GM19468 (cell line): ENCODE measurements at regions not wholly inside any gene's neighbourhood (a gene's known extent, or its start where the extent isn't known, plus 50 kb on each side); places are given as distances from the start of the nearest gene placed in this dataset.
A peak's percentile ranks its signal among the peaks of the same experiment; 100 is the strongest.
"Not testable (repeated sequence)": the region's sequence is repeated elsewhere in the genome, so short reads cannot be mapped to it uniquely, and the experiment has no call there.

Experiments
- ATAC-seq: cut with Tn5 transposase; IDR thresholded peaks from one replicate; pipeline ENCODE4 v1.9.1; 2021; ENCODE audit warnings: mild to moderate bottlenecking, moderate library complexity, moderate number of reproducible peaks; ENCODE audit not compliant: unreplicated experiment; ENCODE audit errors: extremely low read depth

DNA sequence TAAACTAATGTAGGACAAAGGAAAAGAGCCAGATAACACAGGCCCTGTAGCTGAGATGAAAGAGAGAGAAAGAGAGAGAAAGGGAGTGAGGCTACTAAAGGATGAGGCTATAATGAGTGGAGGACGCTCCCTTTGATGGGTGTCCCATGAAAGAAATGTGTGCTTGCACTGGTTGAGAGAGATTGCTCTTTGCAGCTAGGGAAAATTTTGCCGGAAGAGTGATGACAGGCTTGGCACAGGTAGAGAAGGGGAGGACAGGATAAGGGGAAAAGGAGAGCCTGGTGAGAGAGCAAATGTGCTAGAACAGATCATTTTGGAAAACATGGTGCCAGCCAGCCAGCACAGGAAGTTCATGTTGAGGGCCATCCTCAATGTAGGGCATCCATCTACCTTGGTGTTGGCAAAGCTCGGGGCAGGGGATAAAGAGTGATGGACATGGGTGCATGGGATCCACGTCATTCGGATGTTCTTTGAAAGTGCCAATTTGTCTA, 248.6 kb downstream of the BTG1 start:
- no peak for ATAC-seq

DNA sequence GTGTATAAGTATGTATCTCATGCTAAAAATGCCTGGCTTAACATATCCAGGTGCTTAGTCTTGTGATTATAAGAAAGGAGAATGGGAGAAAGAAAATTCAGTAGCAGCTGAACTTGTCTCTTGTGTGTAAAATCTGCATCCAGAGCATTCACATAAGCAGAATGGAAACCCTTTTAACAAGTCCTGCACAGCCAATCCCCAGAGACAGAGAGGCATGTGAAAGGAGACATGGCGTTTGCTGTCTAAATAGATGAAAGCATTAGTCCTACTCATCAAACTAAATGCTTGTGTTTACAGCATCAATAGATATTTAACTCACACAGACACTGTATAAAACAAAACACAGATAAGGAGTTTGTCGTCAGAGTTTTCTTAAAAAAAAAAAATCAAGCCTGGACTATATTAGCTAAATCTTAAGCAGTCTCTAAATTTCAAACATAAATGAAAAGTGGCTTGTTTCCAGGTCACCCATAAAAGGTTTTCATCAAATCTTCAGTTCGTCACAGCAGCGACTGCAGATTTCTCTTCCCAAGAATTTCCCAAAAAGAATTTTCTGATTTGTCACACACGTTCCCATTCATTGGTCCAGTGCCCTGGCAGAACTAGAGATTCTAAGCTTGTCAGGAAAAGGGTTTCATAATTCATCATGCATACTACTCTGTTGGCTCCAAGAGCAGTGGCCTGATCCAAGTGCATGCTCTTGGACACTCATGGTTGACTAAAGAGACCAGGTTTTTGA, 249.2 kb downstream of the BTG1 start:
- ATAC-seq, result no peak

DNA sequence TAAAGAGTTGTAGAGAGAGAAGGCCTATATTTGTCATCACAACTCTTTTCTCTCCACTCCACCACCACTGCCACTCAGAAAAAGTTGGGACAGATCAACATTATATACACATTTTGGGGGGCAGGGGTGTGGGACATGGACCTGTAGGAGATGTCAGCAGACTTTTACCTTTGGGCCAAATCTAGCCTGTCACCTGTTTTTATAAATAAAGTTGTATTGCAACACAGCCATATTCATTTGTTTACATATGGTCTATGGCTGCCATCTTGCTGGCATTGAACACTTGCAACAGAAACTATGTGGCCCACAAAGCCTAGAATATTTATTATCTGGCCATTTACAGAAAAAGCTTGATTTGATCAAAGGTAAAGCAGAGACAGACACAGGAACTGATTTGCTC, 250.7 kb downstream of the BTG1 start:
- ATAC-seq, result no peak

DNA sequence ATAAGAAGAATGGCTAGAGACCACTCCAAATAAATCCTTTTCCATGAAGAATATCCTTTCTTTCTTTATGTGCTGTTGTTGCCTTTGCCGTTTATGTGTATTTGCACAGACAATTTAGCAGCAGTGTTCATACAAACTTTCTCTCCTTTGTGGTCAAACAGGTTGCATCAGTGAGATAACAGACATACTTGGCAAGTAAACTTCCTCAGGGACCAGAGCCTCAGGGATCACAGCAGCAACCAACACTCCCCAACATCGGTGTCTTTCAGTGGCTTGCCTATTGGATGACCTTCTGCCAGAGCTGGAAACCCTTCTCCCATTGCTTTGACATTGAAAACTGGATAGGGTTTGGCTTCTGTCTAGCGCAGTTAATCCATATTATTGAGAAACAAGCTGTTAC, 252.2 kb downstream of the BTG1 start:
- ATAC-seq, result no peak

DNA sequence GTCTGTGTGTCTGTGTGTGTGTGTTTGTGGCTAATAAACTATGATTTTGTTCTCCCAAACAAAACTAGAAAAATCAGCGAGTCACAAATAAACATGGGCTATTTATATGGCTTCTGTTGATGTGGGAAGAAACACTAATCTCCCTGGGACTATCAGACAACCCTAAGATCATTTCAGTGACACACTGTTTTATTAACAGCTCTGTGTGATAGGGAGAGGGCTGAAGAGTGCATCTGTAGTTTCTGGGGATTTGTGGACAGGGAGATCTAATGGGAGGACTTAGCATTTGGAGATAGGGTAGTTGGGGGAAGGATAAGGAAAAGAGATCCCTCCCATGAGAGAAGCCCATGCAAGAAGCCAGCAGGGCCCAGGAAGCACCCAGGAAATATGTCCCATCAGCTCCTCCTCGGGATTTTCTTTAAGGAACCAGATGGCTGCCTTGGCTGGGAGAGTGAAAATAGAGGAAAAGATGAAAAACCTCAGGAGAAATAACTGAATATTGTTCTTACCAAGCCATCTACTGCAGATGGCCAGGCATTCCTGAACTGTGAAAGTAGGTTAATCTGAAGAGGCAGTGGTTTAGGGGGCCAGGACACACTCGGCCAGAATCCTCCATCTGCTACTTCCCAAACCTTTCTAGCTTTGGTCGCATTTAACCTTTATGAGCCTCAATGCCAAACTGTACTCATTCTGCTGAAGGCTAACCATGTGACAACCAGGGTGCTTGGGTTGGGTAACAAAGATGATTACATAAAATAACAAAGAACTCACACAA, 253.4 kb downstream of the BTG1 start:
- no peak for ATAC-seq

DNA sequence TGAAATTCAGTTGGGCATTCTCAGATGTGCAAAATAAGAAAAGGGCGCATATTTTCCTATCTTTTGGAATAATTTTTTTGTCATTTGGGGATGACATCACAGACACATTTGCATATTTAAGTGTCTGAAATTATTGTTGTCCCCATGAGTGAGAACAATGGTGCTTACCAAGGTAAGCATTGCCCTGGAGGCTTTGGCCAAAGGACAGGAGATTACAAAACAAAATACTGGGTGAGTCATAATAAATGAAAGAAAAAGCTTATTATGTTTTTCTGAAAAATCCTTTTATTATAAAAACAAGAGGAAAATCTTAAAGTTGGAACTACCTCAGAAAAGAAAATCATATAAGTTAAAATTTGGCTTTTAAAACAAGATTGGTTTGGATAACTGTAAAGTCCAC, 254.9 kb downstream of the BTG1 start:
- ATAC-seq, result no peak

DNA sequence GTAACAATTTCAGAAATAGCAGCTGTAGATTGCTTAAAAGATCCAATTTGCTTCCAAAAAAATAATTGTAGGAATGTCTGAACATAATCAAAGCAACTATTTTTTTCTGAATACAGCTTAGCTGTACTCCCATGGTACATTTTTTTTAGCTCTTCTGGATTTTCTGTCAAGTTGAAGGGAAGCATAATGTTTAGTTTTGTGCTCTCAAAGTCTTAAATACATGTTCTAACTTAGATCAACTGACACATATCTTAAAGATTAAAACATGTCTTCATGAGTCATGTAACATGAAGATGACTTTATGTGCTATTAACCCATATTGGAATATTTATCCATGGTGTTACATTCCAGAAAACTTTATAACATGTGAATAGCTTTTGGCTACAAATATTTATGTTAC, 255.7 kb downstream of the BTG1 start:
- no peak for ATAC-seq

DNA sequence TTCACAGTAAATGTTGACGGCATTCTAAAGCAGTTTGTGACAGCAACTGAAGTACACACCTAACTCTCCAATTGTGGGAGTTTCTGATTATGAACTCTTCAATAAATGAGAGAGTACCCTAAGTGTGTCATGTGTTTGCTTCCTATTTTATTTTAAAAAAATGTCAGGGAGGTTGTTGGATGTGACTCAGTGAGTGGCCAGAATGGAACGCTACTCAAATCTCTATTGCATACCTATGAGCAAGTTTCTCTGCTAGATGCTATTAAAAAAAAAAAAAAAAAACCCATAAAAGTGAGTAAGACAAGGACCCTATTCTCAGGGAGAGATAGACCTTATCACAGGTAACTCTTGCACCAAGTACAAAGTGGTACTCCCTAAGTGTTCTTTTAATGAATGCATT, 256.6 kb downstream of the BTG1 start:
- ATAC-seq, result no peak

DNA sequence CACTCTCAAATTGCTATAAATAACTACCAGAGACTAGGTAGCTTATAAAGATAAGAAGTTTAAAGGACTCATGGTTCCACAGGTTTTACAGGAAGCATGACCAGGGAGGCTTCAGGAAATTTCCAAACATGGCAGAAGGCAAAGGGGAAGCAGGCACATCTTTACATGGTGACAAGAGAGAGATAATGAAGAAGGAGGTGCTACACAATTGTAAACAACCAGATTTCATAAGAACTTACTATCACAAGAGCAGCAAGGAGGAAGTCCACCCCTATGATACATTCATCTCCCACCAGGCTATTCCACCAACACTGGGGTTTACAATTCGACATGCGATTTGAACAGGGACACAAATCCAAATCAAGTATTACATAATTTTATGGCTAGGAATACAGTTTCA, 257.7 kb downstream of the BTG1 start:
- no peak for ATAC-seq

DNA sequence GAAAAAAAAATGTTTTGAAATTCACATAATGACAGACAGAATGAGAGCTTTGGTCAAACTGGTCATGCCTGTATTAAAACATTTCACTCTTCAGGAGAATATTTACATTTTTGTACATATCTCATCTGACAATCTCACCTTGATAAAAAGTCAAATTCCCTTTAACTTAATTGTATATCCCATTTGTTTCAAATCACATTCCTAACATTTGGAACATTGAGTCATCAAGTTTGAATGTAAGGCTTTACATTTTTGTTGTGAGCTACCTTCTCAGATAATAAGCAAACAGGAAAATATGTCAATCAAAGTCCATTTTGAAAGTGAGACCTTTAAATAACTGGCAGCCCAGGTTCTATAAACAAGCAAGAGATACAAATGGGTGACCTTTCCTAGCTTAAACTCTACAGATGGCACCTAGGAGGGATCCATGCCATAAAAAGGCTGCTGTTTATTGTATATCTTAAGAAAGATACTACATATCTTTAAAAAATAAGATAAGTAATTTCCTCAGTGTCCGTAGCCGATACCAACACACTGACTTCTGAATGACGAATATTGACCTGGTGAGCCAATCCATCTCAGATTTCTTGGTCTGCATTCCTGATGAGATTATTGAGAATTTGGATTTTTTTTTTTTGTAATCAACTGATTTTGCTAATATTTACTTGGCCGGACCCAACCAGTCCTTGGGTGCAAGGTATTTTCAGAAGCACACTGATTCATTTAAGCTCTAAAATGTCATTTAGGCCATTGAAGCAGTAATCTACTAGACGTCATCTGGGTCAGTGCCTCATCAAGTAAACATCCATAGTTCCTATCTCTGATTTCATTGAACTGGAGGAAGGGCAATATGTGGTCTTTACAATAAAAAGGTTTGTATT, 259.6 kb downstream of the BTG1 start:
- no peak for ATAC-seq

DNA sequence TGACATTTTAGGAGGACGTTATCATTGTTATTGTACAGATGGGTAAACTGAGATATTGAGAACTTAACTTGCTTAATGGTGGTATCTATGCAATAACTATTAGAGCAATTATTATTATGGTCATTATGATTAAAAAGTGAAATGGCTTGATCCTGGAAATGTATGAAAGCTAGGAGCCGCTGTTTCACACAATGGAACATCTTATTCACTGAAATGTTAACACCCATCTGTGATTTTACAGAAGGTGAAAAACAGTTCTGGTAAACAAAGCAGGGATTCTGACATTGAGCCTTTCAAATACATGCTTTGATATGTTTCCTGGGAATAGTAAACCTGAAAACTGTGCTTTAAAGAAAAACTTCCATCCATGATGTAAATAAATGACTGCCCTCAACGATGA, 261.4 kb downstream of the BTG1 start:
- no peak for ATAC-seq

DNA sequence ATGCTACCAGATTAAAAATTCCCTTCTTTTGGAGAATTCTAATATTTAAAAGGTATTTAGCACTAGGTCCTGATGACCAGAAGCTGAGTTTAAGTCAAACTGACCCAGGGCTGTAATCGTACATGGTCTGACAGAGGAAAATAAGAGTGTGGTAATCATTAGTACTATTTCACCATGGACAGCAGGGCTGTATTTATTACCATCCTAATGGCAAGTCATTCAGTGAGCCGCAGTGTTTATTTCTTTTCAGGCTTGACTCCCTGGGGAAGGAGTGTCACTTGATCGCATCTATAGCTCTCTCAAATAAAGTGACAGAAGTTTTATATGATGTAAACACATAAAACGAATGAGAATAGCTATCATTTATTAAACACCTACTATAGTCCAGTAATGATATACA, 261.8 kb downstream of the BTG1 start:
- no peak for ATAC-seq

DNA sequence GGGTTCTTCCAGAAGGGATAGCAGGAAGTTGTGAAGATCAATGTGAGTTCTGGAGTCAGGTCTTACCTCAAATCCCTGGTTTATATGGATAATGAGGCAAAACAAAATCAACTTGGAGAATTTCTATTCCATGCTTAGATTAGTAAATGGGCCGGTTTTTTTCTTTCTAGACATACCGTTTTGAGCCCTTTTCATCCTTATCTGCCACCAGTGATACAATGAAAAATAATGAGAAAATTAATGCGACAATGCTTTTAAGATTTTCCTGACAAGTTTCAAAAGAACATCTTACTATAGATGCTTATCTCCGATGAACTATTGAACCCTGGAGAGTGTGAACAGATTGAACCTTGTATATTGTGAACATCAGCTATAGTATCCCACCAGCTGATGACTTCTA, 262.7 kb downstream of the BTG1 start:
- ATAC-seq, result no peak

DNA sequence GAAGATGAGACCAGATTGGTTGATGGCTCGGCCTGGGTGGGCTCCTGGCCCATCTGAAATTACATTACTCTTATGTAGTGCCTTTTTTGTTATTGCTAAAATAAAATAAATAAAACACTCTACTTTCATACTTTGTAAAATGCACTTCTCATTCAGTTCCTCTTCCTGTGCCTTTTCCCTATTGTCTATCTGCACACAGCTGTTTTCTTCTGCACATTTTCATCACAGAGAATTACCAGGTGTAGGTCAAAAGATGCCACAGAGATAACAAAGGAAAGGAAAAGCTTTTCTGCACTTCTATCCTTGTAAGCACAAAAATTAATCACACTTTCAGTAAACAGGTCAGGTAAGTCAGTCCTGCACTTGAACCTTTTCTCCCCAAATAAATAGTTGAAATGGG, 265.1 kb downstream of the BTG1 start:
- ATAC-seq, result no peak

DNA sequence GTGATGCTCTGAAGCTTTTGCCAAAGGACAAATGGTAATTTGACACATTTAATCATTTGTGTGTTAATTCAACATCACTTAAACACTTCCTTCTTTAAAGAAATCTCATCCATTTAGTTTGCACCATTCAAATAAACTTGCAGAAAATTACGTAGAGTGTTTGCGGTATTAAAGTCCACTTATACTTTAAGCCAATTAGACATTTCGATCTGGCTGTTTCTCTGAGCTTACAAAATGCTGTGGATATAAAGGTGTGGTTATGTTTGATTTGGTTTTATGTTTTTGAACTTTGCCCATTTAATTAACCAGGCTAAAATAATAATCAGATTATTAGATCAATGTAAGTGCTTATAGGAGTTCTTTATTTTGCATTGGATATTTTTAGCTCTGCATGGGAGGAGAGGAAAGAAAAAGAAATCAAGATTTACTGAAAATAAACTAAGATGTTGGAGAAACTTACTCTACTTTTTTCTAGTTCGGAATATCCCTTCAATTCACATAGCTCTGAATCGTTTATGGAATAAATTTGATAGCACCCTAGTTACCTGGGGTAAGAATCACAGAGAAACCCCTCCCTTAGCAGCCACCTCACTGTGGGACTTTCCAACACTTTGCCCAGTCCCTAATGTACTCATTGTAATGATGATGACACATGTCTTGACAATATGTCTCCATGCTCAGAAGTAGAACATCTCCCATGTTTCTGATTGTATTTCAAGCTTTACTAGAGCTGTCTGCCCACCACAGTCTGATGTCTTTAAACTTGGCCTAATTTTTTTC, 268.0 kb downstream of the BTG1 start:
- ATAC-seq, result no peak

DNA sequence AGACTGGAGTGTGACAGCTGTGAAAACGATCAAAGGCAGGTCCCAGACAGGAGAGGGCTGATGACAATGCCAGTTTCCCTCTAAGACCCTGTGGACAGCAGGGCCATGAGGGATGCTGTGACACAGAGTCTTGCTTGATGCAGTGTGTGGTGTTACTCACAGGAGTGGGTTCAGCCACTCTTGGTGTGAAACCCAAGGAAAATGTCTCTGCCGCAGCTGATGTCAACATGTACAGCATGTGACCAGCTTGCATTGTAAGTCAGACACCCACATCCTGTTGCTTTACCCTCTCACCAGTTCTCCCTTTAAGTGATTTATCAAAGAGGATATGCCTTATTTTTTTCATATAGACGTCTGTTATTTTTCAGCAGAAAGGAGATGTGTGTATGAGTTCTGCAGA, 268.6 kb downstream of the BTG1 start:
- peak; percentile 79 for ATAC-seq

DNA sequence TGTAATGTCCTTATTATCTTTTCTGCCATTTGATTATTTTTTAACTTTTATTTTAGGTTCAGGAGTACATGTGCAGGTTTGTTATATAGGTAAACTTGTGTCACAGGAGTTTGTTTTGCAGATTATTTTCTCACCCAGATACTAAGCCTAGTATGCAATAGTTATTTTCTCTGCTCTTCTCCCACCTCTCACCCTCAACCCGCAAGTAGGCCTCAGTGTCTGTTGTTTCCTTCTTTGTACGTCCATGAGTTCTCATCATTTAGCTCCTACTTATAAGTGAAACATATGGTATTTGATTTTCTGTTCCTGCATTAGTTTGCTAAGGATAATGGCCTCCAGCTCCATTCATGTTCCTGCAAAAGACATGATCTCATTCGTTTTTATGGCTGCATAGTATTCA, 270.0 kb downstream of the BTG1 start:
- not testable (repeated sequence) for ATAC-seq

DNA sequence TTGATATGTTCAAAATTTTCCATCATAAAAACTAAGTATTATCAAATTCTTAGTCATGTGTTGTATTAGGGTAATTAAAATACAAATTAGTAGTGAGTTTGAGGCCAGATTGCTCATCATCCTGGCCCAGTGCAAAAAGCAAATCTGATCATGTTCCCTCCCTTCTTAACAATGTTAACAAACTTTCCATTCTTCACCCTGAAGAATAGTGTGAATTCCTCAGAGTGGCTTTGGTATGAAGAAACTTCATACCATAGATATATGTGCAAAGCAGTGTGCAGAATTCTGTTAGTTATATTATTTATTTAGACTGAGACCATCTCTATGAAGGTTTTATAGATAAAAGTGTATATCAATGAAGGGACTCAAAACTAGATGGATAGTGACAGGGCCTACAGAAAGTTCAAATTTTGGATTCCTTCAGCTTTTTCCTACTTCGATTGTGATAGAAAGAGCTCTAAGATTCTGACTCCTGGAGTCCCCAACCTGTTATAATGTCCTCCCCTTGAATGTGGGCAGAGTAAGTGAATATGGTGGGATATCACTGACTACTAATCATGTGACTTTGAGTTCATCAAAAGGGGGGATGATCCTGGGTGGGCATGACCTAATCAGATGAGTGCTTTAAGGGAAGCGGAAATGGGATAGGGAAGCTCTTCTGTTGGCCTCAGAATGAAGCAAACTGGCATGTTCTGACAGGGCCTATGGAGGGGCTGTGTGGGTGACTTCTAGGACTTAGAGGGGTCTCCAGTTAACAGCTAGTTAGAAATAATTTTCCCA, 271.4 kb downstream of the BTG1 start:
- no peak for ATAC-seq

DNA sequence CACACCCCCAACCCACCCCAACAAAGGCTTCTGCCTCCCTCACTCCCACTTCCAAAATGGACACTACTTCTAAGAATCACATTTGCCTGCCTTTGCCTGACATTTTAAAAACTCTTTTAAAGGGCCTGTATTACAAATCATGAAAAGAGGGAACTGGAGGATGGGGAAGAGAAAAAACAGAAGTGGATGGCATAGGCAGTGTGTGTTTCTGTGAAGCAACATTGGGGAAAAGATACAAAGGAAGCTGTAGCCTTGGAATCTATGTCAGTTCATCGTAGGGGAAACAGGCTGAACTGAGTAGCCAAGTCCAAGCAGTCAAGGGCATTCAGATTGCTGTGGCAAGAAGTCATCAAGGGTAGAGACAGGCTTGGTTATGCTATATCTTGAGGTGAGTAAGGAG, 273.9 kb downstream of the BTG1 start:
- ATAC-seq, result no peak
